Fibroblast of villous mesenchyme (primary cell): ENCODE measurements at regions not wholly inside any gene's neighbourhood (a gene's known extent, or its start where the extent isn't known, plus 50 kb on each side); places are given as distances from the start of the nearest gene placed in this dataset.

Experiments
- DNase-seq: peaks from one replicate; pipeline ENCODE4 v3.0.0-alpha.2; 2010; ENCODE audit warnings: low read depth
- H3K4me3 ChIP-seq: 2 replicates; pipeline ENCODE4 v1.5.1; 2011; ENCODE audit warnings: low read depth, mild to moderate bottlenecking, low read length
- CTCF ChIP-seq: IDR thresholded peaks from 2 replicates; pipeline ENCODE4 v1.5.1; 2012; ENCODE audit warnings: low read depth, mild to moderate bottlenecking, low read length; ENCODE audit not compliant: insufficient read depth

- no peak for DNase-seq
- TF ChIP-seq CTCF = no peak
- no peak overlapping the region for H3K4me3 ChIP-seq
Measured at GRCh38 chr13:58238972-58239773, 607.6 kb downstream of the PCDH17 start.

- H3K4me3 ChIP-seq = no peak overlapping the region
- no peak for TF ChIP-seq CTCF
- DNase-seq = no peak
Measured at GRCh38 chr13:58239774-58240268, 608.3 kb downstream of the PCDH17 start.

GRCh38 chr13:58247080-58247479 is 615.5 kb downstream of the PCDH17 start:
- no peak overlapping the region for H3K4me3 ChIP-seq
- TF ChIP-seq CTCF = no peak
- no peak for DNase-seq

- H3K4me3 ChIP-seq = no peak overlapping the region
- TF ChIP-seq CTCF = no peak
- DNase-seq = no peak
Measured at GRCh38 chr13:58254943-58255342, 623.4 kb downstream of the PCDH17 start.

- H3K4me3 ChIP-seq = no peak overlapping the region
- TF ChIP-seq CTCF = no peak
Measured at GRCh38 chr13:58266271-58266670, 634.7 kb downstream of the PCDH17 start.

GRCh38 chr13:58298556-58299135 is 667.1 kb downstream of the PCDH17 start:
- no peak for DNase-seq
- H3K4me3 ChIP-seq = no peak overlapping the region
- no peak for TF ChIP-seq CTCF

More at GRCh38 chr13:58266271-58266670, 634.7 kb downstream of the PCDH17 start:
- no peak for DNase-seq
